K562 (cell line): ENCODE measurements at regions not wholly inside any gene's neighbourhood (a gene's known extent, or its start where the extent isn't known, plus 50 kb on each side); places are given as distances from the start of the nearest gene placed in this dataset.

Experiments
- ATAC-seq: fragments of 200-7000 bp; cut with Tn5 transposase; 3 replicates; pipeline ENCODE4 v1.9.1; 2020; ENCODE audit warnings: moderate library complexity
- BruUV-seq: library from RNA; stranded (reverse); fragments of 400-500 nt; replicated peaks from 2 replicates; lab custom pipeline; 2021; lab: Mats Ljungman, UMichigan
- CTCF ChIA-PET: fragments of 300-600 bp; formaldehyde crosslinking; extraction: SDS; loops from one replicate; lab custom pipeline; 2021; ENCODE audit warnings: low intra/inter-chr PET ratio; lab: Yijun Ruan, JAX
- POLR2A ChIA-PET: fragments of 300-600, 350-650 bp; sonication (Branson Sonifier 250); formaldehyde crosslinking; extraction: SDS; loops from one replicate; lab custom pipeline; 2021; ENCODE audit warnings: antibody characterized with exemption, inconsistent platforms; lab: Yijun Ruan, JAX
- DNase-seq, 4 experiments: peaks; one replicate each; pipeline versions ENCODE4 v3.0.0 to v3.0.0-alpha.2; 2011 to 2018; ENCODE audit warnings: low spot score in 3 of 4, mixed read lengths in 3 of 4; ENCODE audit errors: extremely low read depth in 1 of 4
- FAIRE-seq: peaks from 2 replicates; lab custom pipeline; 2011; peaks lifted over from hg19 to GRCh38; lab: Jason Lieb, UNC
- H2AFZ ChIP-seq: 2 replicates; pipeline ENCODE4 v1.6.0; 2011; ENCODE audit warnings: low read depth, low read length, control low read depth, inconsistent platforms
- H3K27ac ChIP-seq: fragments of 200-600 bp; 3 replicates; pipeline ENCODE4 v1.8.0; 2011; ENCODE audit warnings: low read depth, mild to moderate bottlenecking, control low read depth, inconsistent platforms, low read length, moderate library complexity, mixed read lengths; ENCODE audit errors: extremely low read depth
- H3K27me3 ChIP-seq, 2 experiments: fragments of 300-600 bp in 1 of 2; 2 replicates in 1 of 2; 3 replicates in 1 of 2; pipeline versions ENCODE4 v1.6.0 to v1.8.0; 2011; ENCODE audit warnings: inconsistent platforms in 2 of 2, low read length in 2 of 2, mild to moderate bottlenecking in 1 of 2, mixed read lengths in 1 of 2, moderate library complexity in 1 of 2; ENCODE audit not compliant: control insufficient read depth in 2 of 2, insufficient read depth in 2 of 2
- H3K36me3 ChIP-seq: fragments of 300-600 bp; 3 replicates; pipeline ENCODE4 v1.8.0; 2011; ENCODE audit warnings: mild to moderate bottlenecking, low read length, inconsistent platforms; ENCODE audit not compliant: control insufficient read depth, insufficient read depth
- H3K4me1 ChIP-seq, 2 experiments: fragments of 200-600 bp in 1 of 2; replicated peaks in 1 of 2; 2 replicates in 1 of 2; 3 replicates in 1 of 2; pipeline versions ENCODE4 v1.5.1 to v1.8.0; 2011; ENCODE audit warnings: inconsistent platforms in 2 of 2, low read length in 2 of 2, mild to moderate bottlenecking in 1 of 2, mixed read lengths in 1 of 2, moderate library complexity in 1 of 2; ENCODE audit not compliant: control insufficient read depth in 2 of 2, insufficient read depth in 2 of 2
- H3K4me2 ChIP-seq: 2 replicates; pipeline ENCODE4 v1.6.1; 2011; ENCODE audit warnings: low read length, control low read depth, inconsistent platforms, mixed read lengths; ENCODE audit not compliant: insufficient read depth
- H3K4me3 ChIP-seq: fragments of 200-600 bp; sonication (generic), shearing (Covaris generic); 2 replicates; pipeline ENCODE4 v1.5.1; 2016; ENCODE audit warnings: control low read depth, inconsistent platforms
- H3K79me2 ChIP-seq: fragments of 200-600 bp; 3 replicates; pipeline ENCODE4 v1.8.0; 2011; ENCODE audit warnings: low read length, inconsistent platforms; ENCODE audit not compliant: control insufficient read depth, insufficient read depth
- H3K9ac ChIP-seq, 2 experiments: 2 replicates each; pipeline versions ENCODE4 v1.6.0 to v1.6.1; 2011; ENCODE audit warnings: low read depth in 2 of 2, low read length in 2 of 2, control low read depth in 1 of 2, inconsistent platforms in 1 of 2, mild to moderate bottlenecking in 1 of 2, mixed read lengths in 1 of 2; ENCODE audit not compliant: insufficient read depth in 1 of 2
- H3K9me1 ChIP-seq: one replicate; pipeline ENCODE4 v1.6.0; 2011; ENCODE audit warnings: inconsistent platforms, mild to moderate bottlenecking, low read length, moderate library complexity; ENCODE audit not compliant: control insufficient read depth, insufficient read depth
- H3K9me3 ChIP-seq: replicated peaks from 2 replicates; pipeline ENCODE4 v1.5.1; 2011; ENCODE audit warnings: low read depth, low read length, inconsistent platforms; ENCODE audit not compliant: control insufficient read depth, insufficient read depth
- H4K20me1 ChIP-seq: replicated peaks from 2 replicates; pipeline ENCODE4 v1.6.1; 2011; ENCODE audit warnings: low read length, inconsistent platforms, mixed read lengths; ENCODE audit not compliant: control insufficient read depth, insufficient read depth
- LCOR ChIP-seq: sonication (generic); formaldehyde crosslinking; IDR thresholded peaks from 2 replicates; pipeline ENCODE4 v1.8.0; 2022; ENCODE audit warnings: mild to moderate bottlenecking, missing genetic modification reagents
- MAFG ChIP-seq: fragments of 450-650 bp; conservative IDR thresholded peaks from 2 replicates; pipeline ENCODE4 v1.6.1; 2016; ENCODE audit warnings: missing genetic modification characterization, missing compliant biosample characterization
- MYC ChIP-seq, 2 experiments: fragments of 250-450 bp in 1 of 2; sonication (Bioruptor Pico) in 1 of 2; IDR thresholded peaks; 2 replicates each; pipeline versions ENCODE4 v1.5.1 to v1.6.1; 2012 to 2021; ENCODE audit warnings: low read depth in 2 of 2, borderline replicate concordance in 1 of 2, improper control_type of control experiment in 1 of 2, low read length in 1 of 2, mild to moderate bottlenecking in 1 of 2, moderate library complexity in 1 of 2
- PRMT5 ChIP-seq: sonication (generic); formaldehyde crosslinking; IDR thresholded peaks from 2 replicates; pipeline ENCODE4 v1.5.0; 2020; ENCODE audit warnings: missing genetic modification reagents
- PTBP1 ChIP-seq: fragments of 200-400 bp; formaldehyde crosslinking; IDR thresholded peaks from 2 replicates; pipeline ENCODE4 v1.6.1; 2017; ENCODE audit warnings: low read depth, low read length
- U2AF1 ChIP-seq: fragments of 200-400 bp; formaldehyde crosslinking; optimal IDR thresholded peaks from 2 replicates; pipeline ENCODE3; 2017; ENCODE audit warnings: mild to moderate bottlenecking, low read depth, low read length, moderate library complexity
- ZBTB49 ChIP-seq: sonication (generic); formaldehyde crosslinking; IDR thresholded peaks from 2 replicates; pipeline ENCODE4 v1.8.0; 2022; ENCODE audit warnings: missing genetic modification reagents, mild to moderate bottlenecking, borderline replicate concordance
- ZBTB5 ChIP-seq: fragments of 450-650 bp; IDR thresholded peaks from 2 replicates; pipeline ENCODE4 v1.6.1; 2017; ENCODE audit warnings: antibody characterized with exemption
- ZNF134 ChIP-seq: fragments of 250-450 bp; sonication (Bioruptor Pico); conservative IDR thresholded peaks from 2 replicates; pipeline ENCODE4 v1.4.0; 2020
- ZNF41 ChIP-seq: fragments of 250-450 bp; sonication (Bioruptor Pico); conservative IDR thresholded peaks from 2 replicates; pipeline ENCODE4 v1.4.0; 2020; ENCODE audit warnings: mild to moderate bottlenecking
- ZSCAN32 ChIP-seq: fragments of 450-650 bp; formaldehyde crosslinking; IDR thresholded peaks from 2 replicates; pipeline ENCODE4 v1.4.0; 2020; ENCODE audit warnings: mild to moderate bottlenecking, moderate library complexity
- WGBS: fragments of 100-300 bp; shearing (Covaris generic); methylation state at CpG from one replicate; pipeline ENCODE4 v1.1.6; 2016; ENCODE audit warnings: low coverage, mixed read lengths; ENCODE audit not compliant: insufficient coverage; ENCODE audit errors: missing lambda C conversion rate; 5-methylcytosine and 5-hydroxymethylcytosine counted together
- in situ Hi-C: fragments of 300-500 bp; cut with MboI; formaldehyde crosslinking; loops from 4 replicates; pipeline ENCODE4 v1.15.0; 2018; ENCODE audit warnings: inconsistent platforms, mixed read lengths
- intact Hi-C: fragments of 100-400 bp; cut with micrococcal nuclease; formaldehyde crosslinking; loops from 2 replicates; pipeline ENCODE4 v1.14.2; 2022
- TF ChIP-seq, protein P1 (sequence below), 3 experiments: fragments of 200-800 bp in 1 of 3; sonication (Bioruptor generic) in 1 of 3; sonication (generic) in 1 of 3; formaldehyde crosslinking in 1 of 3; IDR thresholded peaks; 2 replicates each; pipeline versions ENCODE4 v1.6.1 to v1.8.0; 2016 to 2022; ENCODE audit warnings: mild to moderate bottlenecking in 2 of 3, missing compliant biosample characterization in 2 of 3, missing genetic modification characterization in 2 of 3, missing genetic modification reagents in 1 of 3
- TF ChIP-seq, protein P2 (sequence below): fragments of 250-450 bp; sonication (Bioruptor Pico); IDR thresholded peaks from 2 replicates; pipeline ENCODE4 v1.4.0; 2020; ENCODE audit warnings: mild to moderate bottlenecking, moderate library complexity

DNA sequence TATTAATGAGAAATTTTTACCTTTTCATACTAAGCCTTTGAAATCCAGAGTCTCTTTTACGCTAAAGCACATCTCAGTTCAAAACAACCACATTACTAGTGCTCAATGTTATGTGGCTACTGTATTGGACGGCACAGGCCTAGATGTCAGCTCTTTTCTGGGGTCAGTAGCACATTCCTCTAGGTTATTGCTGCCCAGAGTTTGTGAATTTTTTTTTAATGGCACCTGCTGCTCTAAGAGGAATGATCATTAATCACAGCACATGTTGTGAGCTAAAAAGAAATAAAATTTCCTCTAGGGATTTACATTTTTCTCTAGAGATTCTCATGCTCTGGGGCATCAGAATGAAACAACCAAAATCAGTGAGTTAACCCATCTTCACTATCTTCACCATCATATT is 436.8 kb upstream of the THBS1 start:
- CTCF ChIA-PET = no interaction called here
- Histone ChIP-seq H3K4me2 (no peak overlapping the region), H3K36me3 (no peaks in the 10 kb centered on the region), H3K9me1 (no peaks in the 10 kb centered on the region), H3K9me3 (no peaks in the 10 kb centered on the region), H2AFZ (no peak overlapping the region), H3K4me3 (no peak overlapping the region), H4K20me1 (0 out of 2 replicates have a peak, but pooled peaks cover 4% of the 10 kb centered on the region), H3K27me3 (no peaks in the 10 kb centered on the region; a peak in 1 of 5 replicates), H3K79me2 (no peaks in the 10 kb centered on the region), H3K27ac (no peak overlapping the region), H3K4me1 (peaks cover 4 to 24% of the 10 kb centered on the region in 2 experiments; a peak in 3 of 5 replicates), H3K9ac (no peak overlapping the region)
- POLR2A ChIA-PET = interaction anchor here (0.7 kb wide), 1 partner anchor 441 kb away, joined by 4 read pairs; no protein-coding TSS in a partner anchor
- no TSS peak for BruUV-seq
- in situ Hi-C loops (no loop called here), intact Hi-C loops (no loop called here)
- no peak for ATAC-seq
- no peak for DNase-seq
- FAIRE-seq = no peak
- 19% methylated on average over 2 of the region's 2 CpGs for WGBS
- TF ChIP-seq MAFG (no peak), MYC (IDR thresholded peaks at IDR 0.05; ENCODE audit: low read depth, low read length) (no peak), MYC (CRISPR knock-in tag; IDR thresholded peaks at IDR 0.05; ENCODE audit: borderline replicate concordance, low read depth) (no peak), ZNF41 (CRISPR knock-in tag) (no peak), ZBTB5 (no peak), U2AF1 (no peak), PRMT5 (CRISPR knock-in tag) (no peak), LCOR (CRISPR knock-in tag) (no peak), ZBTB49 (CRISPR knock-in tag) (no peak), PTBP1 (no peak), ZSCAN32 (CRISPR knock-in tag) (no peak), ZNF134 (CRISPR knock-in tag) (no peak)
- TF ChIP-seq, protein P1, sequence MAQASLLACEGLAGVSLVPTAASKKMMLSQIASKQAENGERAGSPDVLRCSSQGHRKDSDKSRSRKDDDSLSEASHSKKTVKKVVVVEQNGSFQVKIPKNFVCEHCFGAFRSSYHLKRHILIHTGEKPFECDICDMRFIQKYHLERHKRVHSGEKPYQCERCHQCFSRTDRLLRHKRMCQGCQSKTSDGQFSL (CRISPR knock-in tag; IDR thresholded peaks at IDR 0.05) = no peak
- TF ChIP-seq, protein P1 (tag; IDR thresholded peaks at IDR 0.05) = no peak
- TF ChIP-seq, protein P2, sequence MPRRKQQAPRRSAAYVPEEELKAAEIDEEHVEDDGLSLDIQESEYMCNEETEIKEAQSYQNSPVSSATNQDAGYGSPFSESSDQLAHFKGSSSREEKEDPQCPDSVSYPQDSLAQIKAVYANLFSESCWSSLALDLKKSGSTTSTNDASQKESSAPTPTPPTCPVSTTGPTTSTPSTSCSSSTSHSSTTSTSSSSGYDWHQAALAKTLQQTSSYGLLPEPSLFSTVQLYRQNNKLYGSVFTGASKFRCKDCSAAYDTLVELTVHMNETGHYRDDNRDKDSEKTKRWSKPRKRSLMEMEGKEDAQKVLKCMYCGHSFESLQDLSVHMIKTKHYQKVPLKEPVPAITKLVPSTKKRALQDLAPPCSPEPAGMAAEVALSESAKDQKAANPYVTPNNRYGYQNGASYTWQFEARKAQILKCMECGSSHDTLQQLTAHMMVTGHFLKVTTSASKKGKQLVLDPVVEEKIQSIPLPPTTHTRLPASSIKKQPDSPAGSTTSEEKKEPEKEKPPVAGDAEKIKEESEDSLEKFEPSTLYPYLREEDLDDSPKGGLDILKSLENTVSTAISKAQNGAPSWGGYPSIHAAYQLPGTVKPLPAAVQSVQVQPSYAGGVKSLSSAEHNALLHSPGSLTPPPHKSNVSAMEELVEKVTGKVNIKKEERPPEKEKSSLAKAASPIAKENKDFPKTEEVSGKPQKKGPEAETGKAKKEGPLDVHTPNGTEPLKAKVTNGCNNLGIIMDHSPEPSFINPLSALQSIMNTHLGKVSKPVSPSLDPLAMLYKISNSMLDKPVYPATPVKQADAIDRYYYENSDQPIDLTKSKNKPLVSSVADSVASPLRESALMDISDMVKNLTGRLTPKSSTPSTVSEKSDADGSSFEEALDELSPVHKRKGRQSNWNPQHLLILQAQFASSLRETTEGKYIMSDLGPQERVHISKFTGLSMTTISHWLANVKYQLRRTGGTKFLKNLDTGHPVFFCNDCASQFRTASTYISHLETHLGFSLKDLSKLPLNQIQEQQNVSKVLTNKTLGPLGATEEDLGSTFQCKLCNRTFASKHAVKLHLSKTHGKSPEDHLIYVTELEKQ (CRISPR knock-in tag) = no peak
